Esophagus muscularis mucosa (tissue), 4 donors: ENCODE measurements at regions not wholly inside any gene's neighbourhood (a gene's known extent, or its start where the extent isn't known, plus 50 kb on each side); places are given as distances from the start of the nearest gene placed in this dataset.

ENCODE experiments used
- DNase-seq: peaks from one replicate; pipeline ENCODE4 v3.0.0-alpha.2; 2017; ENCODE audit errors: extremely low spot score
- H3K27ac ChIP-seq, 4 donors: fragments of 200-600 bp; sonication (generic); replicated peaks in 1 of 4; 1 replicate in 3 of 4; 2 replicates in 1 of 4; pipeline ENCODE4 v1.5.1; 2016 to 2019; ENCODE audit warnings: mild to moderate bottlenecking in 1 of 4
- H3K27me3 ChIP-seq, 4 donors: fragments of 200-600 bp; sonication (generic); one replicate each; pipeline versions ENCODE4 v1.5.1 to v1.6.0; 2016 to 2019
- H3K36me3 ChIP-seq, 4 donors: fragments of 200-600 bp; sonication (generic); one replicate each; pipeline ENCODE4 v1.5.1; 2016 to 2019
- H3K4me1 ChIP-seq, 4 donors: fragments of 200-600 bp; sonication (generic); one replicate each; pipeline ENCODE4 v1.5.1; 2016 to 2019
- H3K4me3 ChIP-seq, 4 donors: fragments of 200-600 bp; sonication (generic); 1 replicate in 2 of 4; 2 replicates in 2 of 4; pipeline ENCODE4 v1.5.1; 2016 to 2019; ENCODE audit warnings: mild to moderate bottlenecking in 4 of 4, moderate library complexity in 1 of 4
- H3K9me3 ChIP-seq, 4 donors: fragments of 200-600 bp; sonication (generic); 1 replicate in 3 of 4; 2 replicates in 1 of 4; pipeline ENCODE4 v1.5.1; 2016 to 2019
- CTCF ChIP-seq, 3 experiments: fragments of 200-600 bp in 2 of 3; fragments of 450-650 bp in 1 of 3; sonication (generic) in 2 of 3; IDR thresholded peaks; one replicate each; pipeline ENCODE4 v1.5.1; 2017 to 2019; ENCODE audit warnings: antibody characterized with exemption in 3 of 3, mild to moderate bottlenecking in 2 of 3, moderate library complexity in 1 of 3
- EP300 ChIP-seq: sonication (generic); formaldehyde crosslinking; IDR thresholded peaks from one replicate; pipeline ENCODE4 v1.6.1; 2017; ENCODE audit warnings: antibody characterized with exemption
- POLR2A ChIP-seq: fragments of 450-650 bp; IDR thresholded peaks from one replicate; pipeline ENCODE4 v1.6.1; 2017; ENCODE audit warnings: antibody characterized with exemption, moderate library complexity, mild to moderate bottlenecking, low read depth
- POLR2AphosphoS5 ChIP-seq, 2 donors: sonication (generic); formaldehyde crosslinking; IDR thresholded peaks; one replicate each; pipeline ENCODE4 v1.6.1; 2017; ENCODE audit warnings: antibody characterized with exemption in 2 of 2
- WGBS: methylation state at CpG from one replicate; pipeline ENCODE4 v1.1.5; 2018; 5-methylcytosine and 5-hydroxymethylcytosine counted together
- intact Hi-C: fragments of 100-400 bp; cut with DNase I; formaldehyde crosslinking; loops from one replicate; pipeline ENCODE4 v1.15.1; 2023

GRCh38 chr21:33125680-33126375, 55.9 kb downstream of the OLIG1 start:
- Histone ChIP-seq H3K36me3 (no peaks in the 10 kb centered on the region), H3K9me3 (no peaks in the 10 kb centered on the region), H3K4me3 (no peak overlapping the region), H3K4me1 (peaks cover 0 to 10% (median 6%) of the 10 kb centered on the region in 4 donors), H3K27me3 (peaks cover 0 to 69% (median 4%) of the 10 kb centered on the region in 4 donors), H3K27ac (no peak overlapping the region)
- TF ChIP-seq POLR2A (no peak), EP300 (no peak), POLR2AphosphoS5 (IDR thresholded peaks at IDR 0.05) (no peak), CTCF (IDR thresholded peaks at IDR 0.05) (no peak)
- 80% methylated on average over 9 of the region's 9 CpGs for WGBS
- intact Hi-C loops = no loop called here
- no peak for DNase-seq

GRCh38 chr21:33126569-33126968, 56.6 kb downstream of the OLIG1 start:
- no peak overlapping the region for H3K4me3 ChIP-seq
- H3K9me3 ChIP-seq = no peaks in the 10 kb centered on the region
- intact Hi-C loops = no loop called here
- 72% methylated on average over 7 of the region's 7 CpGs for WGBS
- H3K27ac ChIP-seq = no peak overlapping the region
- DNase-seq = no peak
- TF ChIP-seq EP300 (no peak), POLR2A (no peak), POLR2AphosphoS5 (IDR thresholded peaks at IDR 0.05) (no peak), CTCF (IDR thresholded peaks at IDR 0.05) (no peak)
- peaks cover 0 to 73% (median 3%) of the 10 kb centered on the region in 4 donors for H3K27me3 ChIP-seq
- H3K4me1 ChIP-seq = peaks cover 0 to 10% (median 6%) of the 10 kb centered on the region in 4 donors
- H3K36me3 ChIP-seq = no peaks in the 10 kb centered on the region

- DNase-seq = no peak
- intact Hi-C loops = no loop called here
- H3K27ac ChIP-seq = no peak overlapping the region
- 4% methylated on average over 18 of the region's 18 CpGs for WGBS
- H3K4me1 ChIP-seq = peaks cover 0 to 10% (median 6%) of the 10 kb centered on the region in 4 donors
- H3K9me3 ChIP-seq = no peaks in the 10 kb centered on the region
- peaks cover 0 to 73% (median under 1%) of the 10 kb centered on the region in 4 donors for H3K27me3 ChIP-seq
- no peaks in the 10 kb centered on the region for H3K36me3 ChIP-seq
- TF ChIP-seq CTCF (IDR thresholded peaks at IDR 0.05) = peak; percentile 44 to 51 (median 49)
- TF ChIP-seq POLR2AphosphoS5 (IDR thresholded peaks at IDR 0.05) = no peak
- H3K4me3 ChIP-seq = peak overlapping the region; percentile 24 to 50 (median 36)
Observed at GRCh38 chr21:33127154-33127867, 57.4 kb downstream of the OLIG1 start.

- WGBS = 30% methylated on average over 6 of the region's 6 CpGs
- Histone ChIP-seq H3K27ac (no peak overlapping the region), H3K27me3 (peaks cover 0 to 74% (median 0%) of the 10 kb centered on the region in 4 donors), H3K4me1 (peaks cover 0 to 10% (median 6%) of the 10 kb centered on the region in 4 donors), H3K4me3 (no peak overlapping the region), H3K9me3 (no peaks in the 10 kb centered on the region), H3K36me3 (no peaks in the 10 kb centered on the region)
- TF ChIP-seq EP300 (no peak), POLR2A (no peak), CTCF (IDR thresholded peaks at IDR 0.05) (no peak), POLR2AphosphoS5 (IDR thresholded peaks at IDR 0.05) (no peak)
- intact Hi-C loops = no loop called here
- DNase-seq = no peak
Observed at GRCh38 chr21:33127868-33128242, 57.9 kb downstream of the OLIG1 start.
